Choroid plexus epithelial cell (primary cell): ENCODE measurements at regions not wholly inside any gene's neighbourhood (a gene's known extent, or its start where the extent isn't known, plus 50 kb on each side); places are given as distances from the start of the nearest gene placed in this dataset.

Source experiments
- DNase-seq: peaks from one replicate; pipeline ENCODE4 v3.0.0-alpha.2; 2010; ENCODE audit warnings: low read depth
- H3K4me3 ChIP-seq: 2 replicates; pipeline ENCODE4 v1.5.1; 2011; ENCODE audit warnings: low read depth, mild to moderate bottlenecking, control low read depth, low read length, moderate library complexity
- CTCF ChIP-seq: conservative IDR thresholded peaks from 2 replicates; pipeline ENCODE4 v1.5.1; 2011; ENCODE audit warnings: low read depth, mild to moderate bottlenecking, control low read depth, inconsistent platforms, low read length, moderate library complexity

- no peak for DNase-seq
- no peak for TF ChIP-seq CTCF
- H3K4me3 ChIP-seq: no peak overlapping the region
Observed at GRCh38 chr16:51936846-51937245, 610.1 kb downstream of the TOX3 start.

GRCh38 chr16:51932317-51932716 is 614.6 kb downstream of the TOX3 start:
- no peak for TF ChIP-seq CTCF
- no peak overlapping the region for H3K4me3 ChIP-seq
- no peak for DNase-seq

GRCh38 chr16:51931653-51932052 is 615.3 kb downstream of the TOX3 start:
- TF ChIP-seq CTCF: no peak
- H3K4me3 ChIP-seq: no peak overlapping the region
- DNase-seq: no peak

GRCh38 chr16:51924744-51925143 is 622.2 kb downstream of the TOX3 start:
- no peak overlapping the region for H3K4me3 ChIP-seq
- DNase-seq: no peak
- TF ChIP-seq CTCF: no peak

GRCh38 chr16:51922476-51922875 is 624.5 kb downstream of the TOX3 start:
- DNase-seq: no peak
- no peak for TF ChIP-seq CTCF
- H3K4me3 ChIP-seq: no peak overlapping the region

- H3K4me3 ChIP-seq: no peak overlapping the region
- DNase-seq: no peak
- TF ChIP-seq CTCF: no peak
Observed at GRCh38 chr16:51919736-51920135, 627.2 kb downstream of the TOX3 start.

GRCh38 chr16:51916814-51917213 is 630.1 kb downstream of the TOX3 start:
- H3K4me3 ChIP-seq: no peak overlapping the region
- DNase-seq: no peak
- no peak for TF ChIP-seq CTCF
